NOMO-1 treated with dmso at 0.1 percent for 144 hours (cell line): ENCODE measurements at regions not wholly inside any gene's neighbourhood (a gene's known extent, or its start where the extent isn't known, plus 50 kb on each side); places are given as distances from the start of the nearest gene placed in this dataset.

Experiments used
- DNase-seq: peaks from one replicate; lab custom pipeline; 2025; ENCODE audit not compliant: unreplicated experiment; lab: John Stamatoyannopoulos, UW

DNA sequence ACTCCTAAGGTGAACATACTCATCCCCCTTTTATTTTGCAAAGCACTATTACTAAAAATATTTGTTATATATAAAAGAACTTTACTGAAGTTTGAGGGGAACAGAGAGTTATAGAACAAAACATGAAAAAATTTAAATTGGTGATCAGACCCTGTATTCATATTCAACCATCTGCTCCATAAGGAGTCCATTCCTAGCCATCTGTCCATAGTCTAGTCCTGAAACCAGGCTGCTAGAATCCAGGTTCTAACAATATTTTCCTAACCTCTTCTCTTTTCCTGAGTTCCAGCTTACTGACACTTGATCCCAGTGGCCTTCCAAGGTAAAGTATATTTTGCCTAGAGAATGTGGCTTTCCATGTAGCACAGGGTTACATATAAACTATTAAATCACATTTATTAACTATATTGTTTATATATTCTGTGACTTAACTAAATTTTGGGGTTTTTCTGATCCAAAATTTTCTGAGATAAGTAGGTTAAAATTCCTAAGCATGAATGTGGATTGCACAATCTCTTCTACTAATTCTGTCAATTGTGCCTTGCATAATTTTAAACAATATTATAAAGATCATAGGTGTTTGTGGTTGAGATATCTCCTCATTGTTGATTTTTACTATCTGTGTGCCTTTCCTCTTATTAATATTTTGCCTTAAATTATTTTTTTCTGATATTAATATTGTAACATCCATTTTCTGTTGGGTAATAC is 137.6 kb upstream of the MAGI2 start:
- DNase-seq = no peak

DNA sequence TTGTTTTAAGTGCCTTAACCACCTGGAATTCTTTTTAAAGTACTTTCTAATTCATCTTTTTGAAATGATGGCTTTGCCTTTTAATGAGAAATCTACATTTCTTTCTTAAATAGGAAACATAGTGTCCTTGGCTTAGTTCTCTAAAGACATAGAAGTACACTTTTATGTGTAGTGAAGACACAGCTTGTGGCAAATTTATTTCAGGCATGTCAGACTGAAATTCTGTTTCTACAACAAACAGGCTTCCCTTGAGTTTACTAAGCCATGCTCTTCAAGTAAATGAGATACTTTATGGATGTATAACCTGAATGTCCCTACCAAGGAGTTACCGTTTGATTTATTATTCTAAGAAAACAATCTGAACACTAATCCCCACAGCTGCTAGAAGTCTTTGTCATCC is 136.9 kb upstream of the MAGI2 start:
- DNase-seq = no peak

DNA sequence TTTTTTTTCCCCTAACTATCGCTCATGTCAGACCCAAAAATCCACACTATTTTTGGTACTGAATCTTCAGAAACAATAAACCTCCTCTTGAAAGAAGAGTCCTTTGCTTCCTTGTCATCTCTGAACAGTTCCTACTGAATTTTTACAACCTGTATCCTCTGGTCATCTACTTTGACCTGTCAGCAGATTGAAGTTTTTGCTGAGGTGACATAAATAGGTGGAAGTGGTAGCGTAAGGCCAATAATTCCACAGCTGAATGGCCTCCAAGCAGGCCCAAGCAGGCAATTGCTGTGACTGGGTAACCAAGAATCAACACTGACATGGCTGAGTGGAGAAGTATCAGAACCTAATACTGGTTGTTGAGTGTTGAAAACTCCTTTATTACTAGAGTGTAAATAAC is 117.4 kb upstream of the MAGI2 start:
- no peak for DNase-seq

DNA sequence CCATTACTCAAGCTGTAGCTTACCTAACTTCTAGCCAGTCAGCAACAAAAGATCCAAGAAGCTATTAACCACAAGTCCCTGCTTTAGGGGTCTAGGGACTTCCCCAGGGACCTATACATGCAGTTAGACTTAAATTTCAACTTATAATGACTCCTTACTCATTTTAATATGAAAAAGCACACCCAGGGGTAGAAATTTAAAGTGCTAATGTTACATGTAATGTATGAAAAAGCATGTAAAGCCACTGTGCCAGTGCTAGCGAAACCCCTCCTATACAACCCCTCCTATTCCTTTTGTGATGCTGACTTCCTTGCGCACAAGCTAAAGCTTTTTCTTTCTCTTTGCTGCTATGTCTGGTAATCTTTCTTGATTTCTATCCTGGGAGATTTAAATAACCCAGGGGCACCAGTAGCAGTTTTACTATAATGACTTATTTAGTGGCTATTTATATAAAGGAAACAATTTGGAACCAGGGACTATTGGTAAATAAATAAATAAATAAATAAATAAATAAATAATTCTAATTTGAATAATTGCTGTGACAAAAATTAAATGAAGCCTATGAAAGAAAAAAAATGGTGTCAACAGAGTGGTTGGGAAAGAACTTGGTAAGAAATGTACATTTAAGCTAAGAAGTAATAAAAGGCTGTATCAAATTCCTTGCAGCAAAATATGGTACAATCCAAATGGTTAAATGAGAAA is 110.5 kb upstream of the MAGI2 start:
- no peak for DNase-seq

DNA sequence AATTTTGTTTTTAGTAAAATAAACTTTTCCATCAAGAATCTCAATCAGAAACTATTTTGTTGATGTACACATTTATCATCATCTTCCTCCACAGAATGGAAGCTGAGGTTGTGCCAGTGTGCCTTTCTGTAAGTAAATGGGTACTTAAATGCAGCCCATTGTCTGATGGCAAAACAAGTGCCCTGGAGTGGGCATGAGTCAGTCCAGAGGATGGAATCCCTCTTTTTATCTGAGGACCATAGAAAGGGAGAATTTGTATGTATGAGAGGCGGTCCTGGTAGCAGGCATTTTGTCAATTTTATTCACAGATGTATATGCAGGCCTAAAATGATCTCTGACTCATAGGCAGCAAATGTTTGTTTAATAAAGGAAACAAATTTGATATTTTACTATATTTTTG is 102.1 kb upstream of the MAGI2 start:
- DNase-seq = no peak

DNA sequence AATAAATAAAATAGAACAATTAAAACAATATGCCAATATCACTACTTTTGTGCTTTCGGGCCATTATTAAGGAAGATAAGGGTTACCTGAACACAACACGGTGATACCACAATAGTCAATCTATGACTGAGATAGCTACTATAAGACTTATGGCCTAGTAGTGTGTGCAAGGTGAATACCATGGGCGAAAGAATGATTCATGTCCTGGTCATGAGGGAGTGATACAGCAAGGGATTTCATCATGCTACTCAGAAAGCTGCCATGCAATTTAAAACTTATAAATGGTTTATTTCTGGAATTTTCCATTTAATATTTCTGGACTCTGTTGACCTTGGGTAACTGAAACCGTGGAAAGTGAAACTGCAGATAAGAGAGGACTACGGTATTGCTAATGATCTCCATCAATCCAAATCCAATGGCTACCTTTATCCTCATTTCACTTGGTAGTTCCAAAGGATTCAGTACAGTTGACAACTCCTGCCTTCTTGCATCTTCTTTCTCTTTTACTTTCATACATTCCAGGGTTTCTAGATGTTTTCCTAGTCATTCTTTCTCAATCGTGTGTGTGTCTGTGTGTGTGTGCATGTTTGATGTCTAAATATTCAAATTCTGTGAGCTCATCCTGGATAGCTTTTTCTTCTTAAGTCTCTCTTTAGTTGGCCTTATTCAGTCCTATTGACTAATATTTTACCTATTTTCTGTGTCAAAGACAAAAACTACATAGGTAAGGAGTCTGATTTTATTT is 100.5 kb upstream of the MAGI2 start:
- no peak for DNase-seq

DNA sequence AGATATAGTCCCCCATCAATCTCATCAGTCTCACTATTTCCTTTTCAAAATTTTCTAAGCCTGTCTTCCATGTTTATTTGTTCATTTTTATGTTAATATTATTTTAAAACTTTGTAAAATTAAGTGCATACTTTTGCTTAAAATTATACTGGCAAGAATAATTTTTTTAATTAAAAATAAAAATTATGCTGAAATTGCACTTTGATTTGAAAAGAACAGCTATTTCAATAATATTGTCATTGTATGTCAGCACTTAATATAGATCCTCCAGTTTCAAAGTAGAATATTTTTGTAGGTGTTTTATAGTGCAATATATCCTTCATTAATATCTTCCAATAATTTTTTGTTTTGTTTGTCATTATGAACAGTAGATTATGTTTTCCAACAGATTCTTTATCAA is 99.0 kb upstream of the MAGI2 start:
- DNase-seq = no peak

DNA sequence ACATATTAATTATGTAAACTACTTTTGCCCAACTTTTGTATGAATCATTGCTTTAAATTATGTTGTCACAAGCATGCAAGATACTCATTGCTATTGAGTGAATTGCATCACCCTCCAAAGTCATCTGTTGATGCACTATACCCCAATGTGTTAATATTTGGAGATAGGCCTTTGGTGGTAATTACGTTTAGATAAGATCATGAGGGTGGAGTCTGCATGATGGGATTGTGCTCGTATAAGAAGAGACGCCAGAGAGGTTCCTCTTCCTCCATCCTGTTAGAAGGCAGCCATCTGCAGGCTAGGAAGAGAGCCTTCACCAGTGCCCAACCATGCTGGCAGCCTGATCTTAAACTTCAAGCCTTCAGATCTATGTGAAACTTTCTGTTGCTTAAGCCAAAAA is 95.3 kb upstream of the MAGI2 start:
- DNase-seq = no peak

DNA sequence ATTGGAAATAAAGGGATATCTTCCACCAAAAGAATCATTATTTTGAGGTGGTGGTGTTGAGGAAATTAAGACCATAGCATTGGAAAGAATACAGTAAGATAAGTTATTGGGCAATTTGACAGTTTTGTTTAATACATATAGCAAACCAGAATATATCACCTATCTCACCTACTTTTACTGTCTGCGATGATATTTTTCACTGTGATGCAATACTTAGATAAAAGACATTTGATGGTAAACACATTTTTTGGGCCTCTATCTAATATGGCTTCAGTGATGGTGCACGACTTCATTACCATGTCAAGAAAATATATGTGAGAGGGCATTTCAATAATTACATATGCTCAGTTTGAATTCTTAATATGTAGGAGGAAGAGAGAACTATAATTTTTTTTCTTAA is 93.7 kb upstream of the MAGI2 start:
- DNase-seq = no peak

DNA sequence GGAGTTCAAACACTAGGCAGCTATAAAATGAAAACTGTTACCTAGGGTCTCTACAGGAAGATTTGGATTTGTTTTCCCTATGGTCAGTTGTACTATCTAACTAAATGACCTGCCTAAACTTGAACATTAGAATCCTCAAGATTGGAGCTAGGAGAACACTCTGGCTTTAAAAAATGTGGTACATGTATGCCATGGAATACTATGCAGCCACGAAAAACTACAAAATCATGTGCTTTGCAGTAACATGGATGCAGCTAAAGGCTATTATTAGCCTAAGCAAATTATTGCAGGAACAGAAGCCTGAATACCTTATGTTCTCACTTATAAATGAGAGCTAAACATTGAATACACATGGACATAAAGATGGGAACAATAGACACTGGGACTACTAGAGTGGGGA is 87.1 kb upstream of the MAGI2 start:
- no peak for DNase-seq

DNA sequence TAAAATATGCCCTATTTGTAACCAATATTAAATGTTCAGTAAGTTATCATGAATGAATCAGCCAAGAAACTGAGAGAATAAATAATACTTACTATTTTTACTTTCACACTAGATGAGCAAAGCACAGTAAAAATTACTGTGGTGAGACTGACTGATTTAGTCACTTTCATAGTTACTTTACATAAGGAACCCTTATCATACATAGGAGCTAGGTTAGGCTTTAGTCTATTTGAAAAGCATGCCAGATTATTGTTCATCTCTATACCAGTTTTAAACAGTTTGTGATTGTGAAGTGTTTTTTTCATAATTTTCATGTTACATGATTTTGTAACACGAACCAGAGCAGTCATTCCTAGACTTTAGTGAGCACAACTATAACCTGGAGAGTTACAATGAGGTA is 80.7 kb upstream of the MAGI2 start:
- DNase-seq = no peak

DNA sequence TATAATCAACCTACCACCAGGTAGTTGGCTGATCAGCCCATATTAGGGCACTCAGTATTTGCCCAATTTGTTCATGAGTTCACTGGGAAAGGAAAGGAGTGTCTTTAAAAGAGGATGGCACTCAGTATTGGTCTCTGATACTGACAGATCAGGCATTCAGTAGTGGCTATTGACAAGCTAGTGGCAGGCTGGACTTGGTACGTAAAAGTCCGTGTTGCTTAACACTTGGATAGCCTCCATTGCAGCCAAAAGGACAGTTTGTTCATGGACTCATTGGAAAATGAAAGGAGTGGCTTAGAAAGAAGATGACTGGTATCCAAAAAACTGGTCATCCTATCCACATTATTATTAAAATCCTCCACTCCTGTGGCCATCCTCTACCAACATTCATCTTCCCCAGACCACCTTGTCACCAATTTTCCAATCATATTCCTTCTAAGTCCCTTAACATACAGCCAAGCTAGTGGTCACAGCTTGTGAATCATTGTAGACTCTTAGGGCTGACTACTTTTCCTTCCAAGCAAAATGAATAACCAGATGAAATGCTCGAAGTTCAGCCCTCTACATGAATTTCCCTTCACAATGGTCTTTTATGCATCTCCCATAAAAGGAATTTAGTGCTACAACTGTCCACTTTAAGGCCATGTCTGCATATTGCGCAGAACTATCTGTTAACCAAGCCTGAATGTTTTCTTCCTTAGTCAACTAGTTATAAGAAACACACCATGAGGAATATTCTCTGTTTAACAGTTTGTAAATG is 78.6 kb upstream of the MAGI2 start:
- no peak for DNase-seq

DNA sequence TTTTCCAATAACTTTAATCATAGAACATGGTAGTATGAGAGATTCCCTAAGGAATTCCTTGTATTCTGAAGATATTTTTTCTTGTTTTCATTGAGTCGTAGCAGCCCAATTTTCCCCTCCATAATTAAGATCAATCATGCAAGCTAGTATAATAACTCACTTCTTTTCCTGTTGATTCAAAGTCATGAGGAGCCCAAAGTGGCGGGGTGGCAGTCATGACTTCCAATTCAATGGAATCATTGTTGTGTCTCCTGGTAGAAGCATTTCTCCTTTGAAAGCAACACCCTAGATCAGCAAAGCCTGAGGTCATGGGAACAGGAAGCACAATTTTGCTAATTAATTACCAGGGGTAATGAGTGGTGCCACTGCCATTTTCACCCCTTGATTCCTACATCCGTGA is 77.6 kb upstream of the MAGI2 start:
- DNase-seq = no peak

DNA sequence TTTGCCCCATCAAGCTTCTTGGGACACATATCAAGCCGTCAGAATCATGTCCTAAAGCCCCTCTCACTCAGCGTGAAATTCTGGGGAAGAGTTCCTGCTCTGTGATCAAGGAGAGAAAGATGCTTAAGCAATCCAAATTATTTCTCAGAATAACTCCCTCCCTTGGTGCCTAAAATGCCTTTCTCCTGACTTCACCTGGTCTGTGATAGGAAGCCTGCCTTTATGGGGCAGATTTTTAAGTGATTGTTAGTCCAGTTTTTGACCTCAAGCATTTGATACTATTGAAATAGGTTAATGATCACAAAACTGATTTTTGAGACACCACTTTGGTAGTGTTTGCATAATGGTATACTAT is 76.4 kb upstream of the MAGI2 start:
- no peak for DNase-seq

DNA sequence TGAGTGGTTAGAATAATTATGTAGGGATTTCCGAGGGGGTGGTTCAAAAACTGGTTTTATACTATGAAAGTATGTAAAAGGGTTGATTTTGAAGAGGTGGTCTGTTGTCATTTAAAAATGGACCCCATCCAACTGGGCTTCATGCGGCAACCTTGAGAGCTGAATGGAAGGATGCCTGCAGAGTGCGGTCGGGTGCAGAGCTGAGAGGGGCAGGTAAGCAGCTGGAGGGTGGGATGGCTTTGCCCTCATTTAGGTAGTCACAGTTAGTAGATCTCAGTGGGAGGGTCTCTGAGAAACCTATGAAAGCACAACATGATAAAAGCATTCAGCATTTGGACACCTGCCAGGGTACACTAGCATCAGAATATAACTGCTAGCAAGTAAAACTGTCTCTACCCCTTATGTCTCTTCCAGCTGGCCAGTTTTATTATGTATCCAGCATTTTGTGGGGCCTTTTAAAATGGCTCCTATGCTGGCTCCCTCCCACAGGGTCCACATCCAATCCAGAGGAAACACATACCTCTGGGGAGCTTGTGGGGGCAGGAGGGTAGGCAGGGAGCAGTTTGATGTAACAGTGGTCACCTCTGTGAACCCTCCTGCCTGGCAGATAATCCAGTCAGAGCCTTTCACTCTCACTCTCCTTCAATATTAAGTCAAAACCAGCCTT is 75.9 kb upstream of the MAGI2 start:
- no peak for DNase-seq

DNA sequence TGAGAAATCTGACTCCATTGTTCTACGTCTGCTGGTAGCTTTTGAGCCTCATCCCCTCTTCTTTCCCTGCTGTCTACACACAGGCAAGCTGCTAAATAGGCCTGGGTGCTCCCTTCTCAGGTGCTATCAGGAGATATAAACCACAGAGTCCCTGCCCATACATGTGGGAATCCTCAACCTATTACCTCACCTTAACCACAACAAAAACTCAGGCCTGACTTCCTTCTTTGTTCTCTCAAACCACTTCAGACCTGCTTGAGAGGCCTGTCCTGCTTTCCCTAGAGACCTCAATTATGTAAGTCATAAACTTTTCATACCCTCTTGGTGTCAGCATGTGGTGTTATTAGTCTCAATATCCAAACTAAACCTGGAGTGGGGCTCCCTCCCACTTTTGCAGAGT is 75.0 kb upstream of the MAGI2 start:
- no peak for DNase-seq

DNA sequence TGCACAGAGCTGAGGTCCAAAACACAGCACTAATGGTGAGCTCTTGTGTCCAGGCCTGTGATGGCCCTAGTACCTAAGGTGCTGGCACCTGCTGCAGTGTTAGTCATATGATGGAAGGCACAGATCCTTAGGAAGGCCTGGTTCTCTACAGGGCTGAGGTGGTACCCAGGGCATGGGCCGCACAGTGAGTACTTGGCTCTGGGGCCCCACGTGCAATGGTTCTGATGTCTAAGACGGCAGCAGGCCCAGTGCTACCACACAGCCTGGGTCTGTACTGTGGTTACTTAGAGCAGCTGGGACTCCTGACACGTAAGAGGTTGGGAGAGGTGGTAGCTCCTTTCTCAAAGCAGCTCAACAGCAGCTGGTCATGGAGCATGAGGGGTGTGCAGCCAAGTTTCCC is 70.6 kb upstream of the MAGI2 start:
- DNase-seq = no peak

DNA sequence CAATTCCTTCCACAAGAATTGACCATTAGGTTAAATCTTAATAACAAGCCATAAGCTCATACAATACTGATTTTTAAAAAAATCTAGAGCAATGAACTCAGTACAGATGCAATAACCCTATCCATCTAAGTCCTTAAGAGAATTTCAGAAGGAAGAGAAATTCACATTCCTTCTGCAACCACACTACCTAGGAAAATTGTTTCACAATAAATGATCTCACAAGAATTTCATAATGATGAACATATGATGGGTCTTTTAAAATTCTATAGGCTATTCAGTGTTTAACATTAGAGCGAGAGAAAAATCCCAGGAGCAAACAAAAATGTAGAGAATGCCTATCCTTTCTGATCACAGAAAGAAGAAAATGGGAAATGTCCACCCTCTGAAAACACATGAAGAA is 70.0 kb upstream of the MAGI2 start:
- DNase-seq = no peak

DNA sequence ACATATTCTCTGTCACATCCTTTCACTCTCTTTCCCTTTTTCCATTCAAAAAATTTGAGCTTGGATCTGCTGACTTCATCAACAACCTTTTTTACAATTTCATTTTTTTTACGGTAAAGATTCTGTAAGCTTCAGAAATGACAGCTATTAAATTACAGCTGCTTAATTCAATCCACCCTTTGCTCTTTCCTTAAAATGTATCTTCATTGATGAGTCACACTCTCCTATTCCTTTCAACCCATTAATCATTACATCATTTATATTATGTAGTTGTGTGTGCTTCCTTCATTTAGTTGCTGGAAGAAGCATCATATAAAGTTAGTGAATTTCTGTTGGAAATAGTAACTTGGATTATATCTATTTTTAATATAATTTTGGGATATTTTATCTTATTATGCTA is 67.1 kb upstream of the MAGI2 start:
- DNase-seq = no peak

DNA sequence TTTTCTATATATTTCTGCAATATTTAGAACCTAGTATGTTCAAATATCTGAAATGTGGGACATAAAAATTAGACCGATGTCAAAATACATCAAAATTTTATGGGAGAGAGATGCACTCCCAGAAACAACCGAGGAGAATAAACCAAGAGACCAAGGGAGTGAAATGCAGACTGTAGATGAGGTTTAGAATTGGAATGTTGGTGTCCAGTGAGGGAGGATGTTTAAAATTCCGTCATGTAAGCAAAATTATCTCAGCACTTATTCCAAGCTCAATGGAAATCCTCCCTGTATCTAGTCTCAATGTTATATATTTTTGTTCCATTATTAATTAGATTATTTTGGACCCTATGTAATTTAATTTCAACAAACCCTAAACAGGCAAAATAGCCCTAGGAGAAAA is 61.9 kb upstream of the MAGI2 start:
- DNase-seq = no peak

DNA sequence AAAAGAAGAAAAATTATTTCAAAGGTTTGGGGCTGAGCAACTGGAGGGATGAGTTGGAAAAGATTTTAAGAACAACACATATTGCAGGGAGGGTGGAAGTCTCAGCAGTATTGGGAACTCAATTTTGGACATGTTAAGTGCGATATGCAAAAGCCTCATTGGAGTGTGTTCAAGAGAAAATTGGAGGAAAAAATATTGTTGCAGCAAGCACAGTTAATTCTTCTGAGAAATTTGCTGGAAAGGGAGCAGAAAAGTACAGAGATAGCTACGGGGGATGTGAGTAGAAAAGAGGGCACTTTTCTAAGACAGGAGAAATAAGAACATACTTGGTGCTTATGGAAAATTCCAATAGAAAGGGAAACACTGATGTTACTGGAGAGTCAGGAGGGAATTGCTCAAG is 59.8 kb upstream of the MAGI2 start:
- DNase-seq = no peak
